SH-SY5Y (cell line): ENCODE measurements at regions not wholly inside any gene's neighbourhood (a gene's known extent, or its start where the extent isn't known, plus 50 kb on each side); places are given as distances from the start of the nearest gene placed in this dataset.

Experiments used
- GATA2 ChIP-seq: IDR thresholded peaks from 2 replicates; pipeline ENCODE4 v1.6.1; 2011; ENCODE audit warnings: mild to moderate bottlenecking, low read depth, low read length
- GATA3 ChIP-seq: IDR thresholded peaks from 2 replicates; pipeline ENCODE4 v1.6.1; 2011; ENCODE audit warnings: low read depth, mild to moderate bottlenecking, low read length, moderate library complexity

DNA sequence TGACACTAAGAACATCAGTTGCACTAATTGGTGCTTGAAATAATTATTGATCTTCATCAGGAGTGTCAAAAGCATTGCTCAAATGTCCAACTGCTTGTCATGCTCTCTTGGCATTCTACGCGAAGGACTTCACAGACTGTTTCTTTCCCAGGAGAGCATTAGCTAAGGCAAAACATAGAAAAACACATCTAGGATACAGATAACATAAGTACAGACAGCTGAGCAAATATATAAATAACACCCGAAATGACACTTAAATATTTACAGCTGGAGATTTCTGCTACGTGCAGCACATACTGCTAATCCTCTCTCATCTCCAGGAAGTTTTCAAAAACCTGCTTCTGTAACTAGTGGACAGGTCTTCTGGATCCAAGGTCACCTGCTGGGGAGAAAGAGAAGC is 120.0 kb upstream of the PRMT8 start:
- no peak for TF ChIP-seq GATA3
- TF ChIP-seq GATA2, result no peak
